GM12878 (cell line): ENCODE measurements at regions not wholly inside any gene's neighbourhood (a gene's known extent, or its start where the extent isn't known, plus 50 kb on each side); places are given as distances from the start of the nearest gene placed in this dataset.

Experiments
- CHD2 ChIP-seq: IDR thresholded peaks from 2 replicates; pipeline ENCODE4 v1.6.1; 2011; ENCODE audit warnings: low read depth, low read length, improper control_type of control experiment, borderline replicate concordance
- CREB1 ChIP-seq: IDR thresholded peaks from 2 replicates; pipeline ENCODE4 v1.6.1; 2012; ENCODE audit warnings: low read depth, mild to moderate bottlenecking, inconsistent platforms
- LARP7 ChIP-seq: fragments of 450-650 bp; IDR thresholded peaks from 2 replicates; pipeline ENCODE4 v1.6.1; 2017; ENCODE audit warnings: mild to moderate bottlenecking
- NR2F1 ChIP-seq: fragments of 450-650 bp; conservative IDR thresholded peaks from 2 replicates; pipeline ENCODE4 v1.6.1; 2017; ENCODE audit warnings: mild to moderate bottlenecking
- POLR2A ChIP-seq: IDR thresholded peaks from 2 replicates; pipeline ENCODE4 v1.6.1; 2011; ENCODE audit warnings: low read depth, mild to moderate bottlenecking, low read length
- RB1 ChIP-seq: fragments of 450-650 bp; formaldehyde crosslinking; IDR thresholded peaks from 2 replicates; pipeline ENCODE4 v1.6.1; 2017; ENCODE audit warnings: mild to moderate bottlenecking, borderline replicate concordance
- RBBP5 ChIP-seq: fragments of 200-600 bp; sonication (generic); conservative IDR thresholded peaks from 2 replicates; pipeline ENCODE4 v1.6.1; 2016
- SMAD5 ChIP-seq: IDR thresholded peaks from 2 replicates; pipeline ENCODE4 v1.6.1; 2016; ENCODE audit warnings: antibody characterized with exemption, low read depth
- SMC3 ChIP-seq: IDR thresholded peaks from 2 replicates; pipeline ENCODE4 v1.6.1; 2011; ENCODE audit warnings: low read length, improper control_type of control experiment, borderline replicate concordance
- TCF3 ChIP-seq: IDR thresholded peaks from 2 replicates; pipeline ENCODE4 v1.6.1; 2012; ENCODE audit warnings: low read depth, mild to moderate bottlenecking, low read length, borderline replicate concordance; ENCODE audit not compliant: insufficient read depth
- TF ChIP-seq, protein P1 (sequence below), 3 experiments: IDR thresholded peaks in 2 of 3; conservative IDR thresholded peaks in 1 of 3; 2 replicates each; pipeline ENCODE4 v1.5.1; 2011; ENCODE audit warnings: low read depth in 3 of 3, low read length in 3 of 3, mild to moderate bottlenecking in 3 of 3, control low read depth in 2 of 3, moderate library complexity in 2 of 3, inconsistent platforms in 1 of 3, mixed read lengths in 1 of 3; ENCODE audit not compliant: control insufficient read depth in 2 of 3, insufficient read depth in 1 of 3; ENCODE audit errors: extremely low read depth in 1 of 3
- TF ChIP-seq, protein P2 (sequence below): fragments of 450-650 bp; formaldehyde crosslinking; IDR thresholded peaks from 2 replicates; pipeline ENCODE4 v1.4.0; 2022; ENCODE audit warnings: mild to moderate bottlenecking, moderate library complexity

DNA sequence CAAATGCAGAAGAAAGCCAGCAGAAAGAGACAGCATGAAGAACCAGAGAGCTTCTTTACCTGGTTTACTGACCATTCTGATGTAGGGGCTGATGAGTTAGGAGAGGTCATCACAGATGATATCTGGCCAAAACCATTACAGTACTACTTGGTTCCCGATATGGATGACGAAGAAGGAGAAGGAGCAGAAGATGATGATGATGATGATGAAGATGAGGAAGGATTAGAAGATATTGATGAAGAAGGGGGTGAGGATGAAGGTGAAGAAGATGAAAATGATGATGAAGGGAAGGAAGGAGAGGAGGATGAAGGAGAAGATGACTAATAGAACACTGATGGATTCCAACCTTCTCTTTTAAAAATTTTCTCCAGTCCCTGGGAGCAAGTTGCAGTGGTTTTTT, 178.2 kb upstream of the CRY1 start (continued):
- TF ChIP-seq, protein P1, sequence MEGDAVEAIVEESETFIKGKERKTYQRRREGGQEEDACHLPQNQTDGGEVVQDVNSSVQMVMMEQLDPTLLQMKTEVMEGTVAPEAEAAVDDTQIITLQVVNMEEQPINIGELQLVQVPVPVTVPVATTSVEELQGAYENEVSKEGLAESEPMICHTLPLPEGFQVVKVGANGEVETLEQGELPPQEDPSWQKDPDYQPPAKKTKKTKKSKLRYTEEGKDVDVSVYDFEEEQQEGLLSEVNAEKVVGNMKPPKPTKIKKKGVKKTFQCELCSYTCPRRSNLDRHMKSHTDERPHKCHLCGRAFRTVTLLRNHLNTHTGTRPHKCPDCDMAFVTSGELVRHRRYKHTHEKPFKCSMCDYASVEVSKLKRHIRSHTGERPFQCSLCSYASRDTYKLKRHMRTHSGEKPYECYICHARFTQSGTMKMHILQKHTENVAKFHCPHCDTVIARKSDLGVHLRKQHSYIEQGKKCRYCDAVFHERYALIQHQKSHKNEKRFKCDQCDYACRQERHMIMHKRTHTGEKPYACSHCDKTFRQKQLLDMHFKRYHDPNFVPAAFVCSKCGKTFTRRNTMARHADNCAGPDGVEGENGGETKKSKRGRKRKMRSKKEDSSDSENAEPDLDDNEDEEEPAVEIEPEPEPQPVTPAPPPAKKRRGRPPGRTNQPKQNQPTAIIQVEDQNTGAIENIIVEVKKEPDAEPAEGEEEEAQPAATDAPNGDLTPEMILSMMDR (IDR thresholded peaks at IDR 0.05 in 2 of 3, conservative IDR thresholded peaks at IDR 0.05 in 1 of 3; ENCODE audit: control insufficient read depth in 2 of 3, extremely low read depth in 1 of 3, insufficient read depth in 1 of 3, low read depth in 3 of 3, low read length in 3 of 3): no peak
- TF ChIP-seq CHD2 (no peak), POLR2A (no peak), NR2F1 (no peak), SMAD5 (no peak), SMC3 (no peak), TCF3 (no peak), RB1 (no peak), RBBP5 (no peak), CREB1 (no peak), LARP7 (no peak)
- TF ChIP-seq, protein P2, sequence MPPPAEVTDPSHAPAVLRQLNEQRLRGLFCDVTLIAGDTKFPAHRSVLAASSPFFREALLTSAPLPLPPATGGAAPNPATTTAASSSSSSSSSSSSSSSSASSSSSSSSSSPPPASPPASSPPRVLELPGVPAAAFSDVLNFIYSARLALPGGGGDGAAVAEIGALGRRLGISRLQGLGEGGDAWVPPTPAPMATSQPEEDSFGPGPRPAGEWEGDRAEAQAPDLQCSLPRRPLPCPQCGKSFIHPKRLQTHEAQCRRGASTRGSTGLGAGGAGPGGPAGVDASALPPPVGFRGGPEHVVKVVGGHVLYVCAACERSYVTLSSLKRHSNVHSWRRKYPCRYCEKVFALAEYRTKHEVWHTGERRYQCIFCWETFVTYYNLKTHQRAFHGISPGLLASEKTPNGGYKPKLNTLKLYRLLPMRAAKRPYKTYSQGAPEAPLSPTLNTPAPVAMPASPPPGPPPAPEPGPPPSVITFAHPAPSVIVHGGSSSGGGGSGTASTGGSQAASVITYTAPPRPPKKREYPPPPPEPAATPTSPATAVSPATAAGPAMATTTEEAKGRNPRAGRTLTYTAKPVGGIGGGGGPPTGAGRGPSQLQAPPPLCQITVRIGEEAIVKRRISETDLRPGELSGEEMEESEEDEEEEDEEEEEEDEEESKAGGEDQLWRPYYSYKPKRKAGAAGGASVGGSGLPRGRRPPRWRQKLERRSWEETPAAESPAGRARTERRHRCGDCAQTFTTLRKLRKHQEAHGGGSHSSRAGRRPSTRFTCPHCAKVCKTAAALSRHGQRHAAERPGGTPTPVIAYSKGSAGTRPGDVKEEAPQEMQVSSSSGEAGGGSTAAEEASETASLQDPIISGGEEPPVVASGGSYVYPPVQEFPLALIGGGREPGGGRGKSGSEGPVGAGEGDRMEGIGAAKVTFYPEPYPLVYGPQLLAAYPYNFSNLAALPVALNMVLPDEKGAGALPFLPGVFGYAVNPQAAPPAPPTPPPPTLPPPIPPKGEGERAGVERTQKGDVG (CRISPR knock-in tag): no peak
- TF ChIP-seq, all 136 proteins: peak for 0
